Nephron progenitor cell (in vitro differentiated cells): ENCODE measurements at regions not wholly inside any gene's neighbourhood (a gene's known extent, or its start where the extent isn't known, plus 50 kb on each side); places are given as distances from the start of the nearest gene placed in this dataset.
A peak's percentile ranks its signal among the peaks of the same experiment; 100 is the strongest.

ENCODE experiments used
- DNase-seq: peaks from one replicate; pipeline ENCODE4 v3.0.0; 2021
- H3K27ac Mint-ChIP-seq: 2 replicates; pipeline ENCODE4 v1.8.0; 2021; ENCODE audit warnings: mild to moderate bottlenecking, moderate library complexity, mixed read lengths
- H3K27me3 Mint-ChIP-seq: 2 replicates; pipeline ENCODE4 v1.8.0; 2021; ENCODE audit warnings: mild to moderate bottlenecking, low read depth, mixed read lengths; ENCODE audit not compliant: poor library complexity
- H3K36me3 Mint-ChIP-seq: 2 replicates; pipeline ENCODE4 v1.8.0; 2021; ENCODE audit warnings: low read depth, mixed read lengths
- H3K4me1 Mint-ChIP-seq: 2 replicates; pipeline ENCODE4 v1.8.0; 2021; ENCODE audit warnings: mixed read lengths
- H3K4me3 Mint-ChIP-seq: 2 replicates; pipeline ENCODE4 v1.8.0; 2021; ENCODE audit warnings: mild to moderate bottlenecking, moderate library complexity, mixed read lengths
- H3K9me3 Mint-ChIP-seq: 2 replicates; pipeline ENCODE4 v1.8.0; 2021; ENCODE audit warnings: mild to moderate bottlenecking, moderate library complexity, mixed read lengths
- CTCF ChIP-seq: fragments of 200-600 bp; sonication (generic); IDR thresholded peaks from 2 replicates; pipeline ENCODE4 v1.5.0; 2021; ENCODE audit warnings: antibody characterized with exemption

DNA sequence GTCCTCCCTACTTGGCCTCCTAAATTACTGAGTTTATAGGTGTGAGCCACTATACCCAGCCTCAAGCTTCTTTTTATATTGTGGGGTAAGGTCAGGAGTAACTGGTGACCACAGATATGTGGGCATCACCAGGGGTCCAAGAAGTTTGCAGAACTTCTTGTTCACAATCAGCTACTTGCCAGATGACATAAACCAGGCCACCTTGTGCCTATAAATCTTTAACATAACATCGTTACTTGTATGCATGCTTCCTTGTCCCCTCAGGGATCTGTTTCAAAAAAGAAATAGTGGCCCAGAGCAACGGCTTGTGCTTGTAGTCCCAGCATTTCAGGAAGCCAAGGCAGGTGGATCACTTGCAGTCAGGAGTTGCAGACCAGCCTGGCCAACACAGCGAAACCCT, 115.1 kb upstream of the FAM174B start:
- Mint-ChIP-seq H3K27me3 (no peaks in the 10 kb centered on the region), H3K9me3 (peaks cover 25% of the 10 kb centered on the region), H3K4me1 (peaks cover 7% of the 10 kb centered on the region), H3K4me3 (no peak overlapping the region), H3K27ac (no peak overlapping the region), H3K36me3 (peaks cover 5% of the 10 kb centered on the region)
- TF ChIP-seq CTCF = no peak
- DNase-seq = no peak

GRCh38 chr15:92772061-92772460, 116.5 kb upstream of the FAM174B start:
- no peak for TF ChIP-seq CTCF
- no peaks in the 10 kb centered on the region for H3K27me3 Mint-ChIP-seq
- peak overlapping the region; percentile 44 for H3K27ac Mint-ChIP-seq
- DNase-seq = no peak
- H3K4me1 Mint-ChIP-seq = peaks cover 7% of the 10 kb centered on the region
- H3K36me3 Mint-ChIP-seq = peaks cover 5% of the 10 kb centered on the region
- no peak overlapping the region for H3K4me3 Mint-ChIP-seq
- peaks cover 23% of the 10 kb centered on the region for H3K9me3 Mint-ChIP-seq

DNA sequence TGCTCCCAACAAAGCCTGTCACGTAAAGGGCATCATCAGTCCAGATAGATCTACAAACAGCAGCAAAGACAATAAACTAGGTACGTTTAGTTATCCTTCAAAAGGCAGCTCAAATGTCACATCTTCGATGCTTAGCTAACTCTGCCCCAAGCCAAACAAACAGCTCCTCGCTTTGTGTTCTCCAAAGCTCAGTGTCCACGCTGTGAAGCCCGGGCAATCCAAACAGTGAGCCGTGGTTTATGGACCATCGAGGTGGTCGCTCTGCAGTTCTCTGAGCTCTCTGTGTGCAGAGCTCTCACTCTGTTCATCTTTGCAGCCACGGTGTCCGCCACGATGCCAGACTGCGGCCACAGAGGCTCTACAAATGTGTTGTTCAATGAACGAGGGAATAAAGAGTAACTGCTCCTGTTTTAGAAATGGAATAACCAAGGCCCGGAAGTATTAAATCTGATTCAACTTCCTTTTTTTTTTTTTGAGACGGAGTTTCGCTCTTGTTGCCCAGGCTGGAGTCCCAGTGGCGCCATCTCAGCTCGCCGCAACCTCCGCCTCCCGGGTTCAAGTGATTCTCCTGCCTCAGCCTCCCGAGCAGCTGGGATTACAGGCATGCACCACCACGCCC, 117.2 kb upstream of the FAM174B start:
- peaks cover 5% of the 10 kb centered on the region for H3K36me3 Mint-ChIP-seq
- H3K27me3 Mint-ChIP-seq = no peaks in the 10 kb centered on the region
- peaks cover 7% of the 10 kb centered on the region for H3K4me1 Mint-ChIP-seq
- TF ChIP-seq CTCF = no peak
- H3K27ac Mint-ChIP-seq = peak overlapping the region; percentile 44
- no peak for DNase-seq
- peaks cover 17% of the 10 kb centered on the region for H3K9me3 Mint-ChIP-seq
- no peak overlapping the region for H3K4me3 Mint-ChIP-seq

DNA sequence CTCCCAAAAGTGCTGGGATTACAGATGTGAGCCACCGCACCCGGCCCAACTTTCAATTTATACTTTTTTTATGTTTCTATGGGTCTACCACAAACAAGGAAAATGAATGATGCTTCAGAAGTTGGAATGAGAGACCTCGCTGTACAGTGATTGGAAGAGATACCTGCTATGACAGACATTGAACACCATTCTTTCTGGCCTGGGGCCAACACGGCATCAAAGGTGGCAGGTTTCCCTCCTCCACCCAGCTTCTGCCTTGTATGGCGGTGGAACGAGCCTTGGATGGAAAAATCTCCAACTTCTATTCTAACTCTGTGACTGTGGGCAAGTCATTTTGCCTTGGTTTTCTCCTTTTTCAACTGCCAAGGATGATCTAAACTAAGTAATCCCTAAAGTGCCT, 117.8 kb upstream of the FAM174B start:
- H3K27ac Mint-ChIP-seq = no peak overlapping the region
- H3K36me3 Mint-ChIP-seq = peaks cover 5% of the 10 kb centered on the region
- no peaks in the 10 kb centered on the region for H3K27me3 Mint-ChIP-seq
- H3K4me1 Mint-ChIP-seq = peaks cover 7% of the 10 kb centered on the region
- DNase-seq = no peak
- H3K4me3 Mint-ChIP-seq = no peak overlapping the region
- peaks cover 17% of the 10 kb centered on the region for H3K9me3 Mint-ChIP-seq
- TF ChIP-seq CTCF = no peak

DNA sequence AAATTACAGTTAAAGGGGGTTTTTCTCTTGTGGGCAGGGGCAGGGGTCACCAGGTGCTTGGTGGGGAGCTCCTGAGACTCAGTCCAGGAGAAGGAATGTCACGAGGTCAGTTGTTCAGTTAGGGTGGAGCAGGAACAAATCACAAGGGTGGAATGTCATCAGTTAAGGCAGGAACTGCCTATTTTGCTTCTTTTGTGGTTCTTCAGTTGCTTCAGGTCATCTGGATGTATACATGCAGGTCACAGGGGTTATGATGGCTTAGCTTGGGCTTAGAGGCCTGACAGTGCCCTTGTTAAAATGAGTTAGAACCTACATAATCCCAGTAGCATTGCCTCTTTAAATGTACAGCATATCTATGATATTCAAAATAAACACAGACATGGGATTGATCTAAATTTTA, 120.2 kb upstream of the CHD2 start:
- Mint-ChIP-seq H3K4me1 (no peaks in the 10 kb centered on the region), H3K27ac (no peak overlapping the region), H3K4me3 (no peak overlapping the region), H3K36me3 (peaks cover 20% of the 10 kb centered on the region), H3K9me3 (peaks cover 14% of the 10 kb centered on the region), H3K27me3 (no peaks in the 10 kb centered on the region)
- no peak for TF ChIP-seq CTCF
- no peak for DNase-seq

- TF ChIP-seq CTCF = no peak
- Mint-ChIP-seq H3K27ac (no peak overlapping the region), H3K9me3 (peaks cover 14% of the 10 kb centered on the region), H3K4me1 (no peaks in the 10 kb centered on the region), H3K4me3 (no peak overlapping the region), H3K36me3 (peaks cover 20% of the 10 kb centered on the region), H3K27me3 (no peaks in the 10 kb centered on the region)
- DNase-seq = no peak
Measured at GRCh38 chr15:92780843-92781242, 119.3 kb upstream of the CHD2 start.
